ENCODE measurements at regions not wholly inside any gene's neighbourhood (a gene's known extent, or its start where the extent isn't known, plus 50 kb on each side); places are given as distances from the start of the nearest gene placed in this dataset.
A peak's percentile ranks its signal among the peaks of the same experiment; 100 is the strongest.
"Not testable (repeated sequence)": the region's sequence is repeated elsewhere in the genome, so short reads cannot be mapped to it uniquely, and the experiment has no call there.

GRCh38 chr14:37707716-37708115 is 112.3 kb downstream of the TTC6 start:
- Histone ChIP-seq H3K9me3 (no peaks in the 10 kb centered on the region), H3K36me3 (no peaks in the 10 kb centered on the region), H3K4me1 (no peaks in the 10 kb centered on the region), H3K27ac (no peak overlapping the region), H3K4me3 (no peak overlapping the region), H3K27me3 (no peaks in the 10 kb centered on the region)
- no peak for ATAC-seq (ENCODE audit: low FRiP score in 2 of 2)
- WGBS, 2 donors = 69 to 82% methylated on average over 2 of the region's 2 CpGs
- TF ChIP-seq POLR2A (IDR thresholded peaks at IDR 0.05) = no peak
- no peak for TF ChIP-seq POLR2AphosphoS5 (IDR thresholded peaks at IDR 0.05)
- no peak for TF ChIP-seq CTCF (IDR thresholded peaks at IDR 0.05)
- TF ChIP-seq EP300 (IDR thresholded peaks at IDR 0.05) = no peak
- no peak for DNase-seq

GRCh38 chr14:37708481-37708880 is 113.1 kb downstream of the TTC6 start:
- 71 to 74% methylated on average over 2 of the region's 2 CpGs for WGBS, 2 donors
- H3K4me3 ChIP-seq = no peak overlapping the region
- DNase-seq (no peak), ATAC-seq (ENCODE audit: low FRiP score in 2 of 2) (no peak)
- TF ChIP-seq EP300 (IDR thresholded peaks at IDR 0.05) (no peak), POLR2A (IDR thresholded peaks at IDR 0.05) (no peak)
- no peaks in the 10 kb centered on the region for H3K4me1 ChIP-seq
- no peaks in the 10 kb centered on the region for H3K36me3 ChIP-seq
- no peaks in the 10 kb centered on the region for H3K9me3 ChIP-seq
- H3K27me3 ChIP-seq = no peaks in the 10 kb centered on the region
- no peak overlapping the region for H3K27ac ChIP-seq

- Histone ChIP-seq H3K4me3 (no peak overlapping the region), H3K4me1 (no peaks in the 10 kb centered on the region), H3K9me3 (no peaks in the 10 kb centered on the region), H3K36me3 (no peaks in the 10 kb centered on the region), H3K27me3 (no peaks in the 10 kb centered on the region), H3K27ac (no peak overlapping the region)
- TF ChIP-seq CTCF (IDR thresholded peaks at IDR 0.05) = peak in 1 of 6 experiments; percentile 18
- no peak for TF ChIP-seq POLR2AphosphoS5 (IDR thresholded peaks at IDR 0.05)
- no peak for ATAC-seq (ENCODE audit: low FRiP score in 2 of 2)
- DNase-seq = no peak
- 55 to 73% methylated on average over 3 of the region's 3 CpGs for WGBS, 2 donors
Observed at GRCh38 chr14:37709419-37710195, 114.2 kb downstream of the TTC6 start.

GRCh38 chr14:37711356-37711830 is 116.0 kb downstream of the TTC6 start:
- no peak for TF ChIP-seq CTCF (IDR thresholded peaks at IDR 0.05)
- no peak for TF ChIP-seq EP300 (IDR thresholded peaks at IDR 0.05)
- no peak for TF ChIP-seq POLR2A (IDR thresholded peaks at IDR 0.05)
- no peak for TF ChIP-seq POLR2AphosphoS5 (IDR thresholded peaks at IDR 0.05)
- Histone ChIP-seq H3K36me3 (no peaks in the 10 kb centered on the region), H3K9me3 (no peaks in the 10 kb centered on the region), H3K4me3 (no peak overlapping the region), H3K27ac (no peak overlapping the region), H3K4me1 (no peaks in the 10 kb centered on the region), H3K27me3 (no peaks in the 10 kb centered on the region)
- no peak for DNase-seq
- ATAC-seq (ENCODE audit: low FRiP score in 2 of 2) = peak in 1 of 2 donors; percentile 46
- WGBS, 2 donors = 77 to 86% methylated on average over 1 of the region's 1 CpG

GRCh38 chr14:37711831-37712475 is 116.5 kb downstream of the TTC6 start:
- no peak for DNase-seq
- no peak for ATAC-seq (ENCODE audit: low FRiP score in 2 of 2)
- no peak overlapping the region for H3K4me3 ChIP-seq
- 80 to 88% methylated on average over 5 of the region's 5 CpGs for WGBS, 2 donors
- TF ChIP-seq CTCF (IDR thresholded peaks at IDR 0.05) = no peak
- TF ChIP-seq EP300 (IDR thresholded peaks at IDR 0.05) = no peak
- TF ChIP-seq POLR2A (IDR thresholded peaks at IDR 0.05) = no peak
- TF ChIP-seq POLR2AphosphoS5 (IDR thresholded peaks at IDR 0.05) = no peak
- H3K4me1 ChIP-seq = no peaks in the 10 kb centered on the region
- H3K27me3 ChIP-seq = no peaks in the 10 kb centered on the region
- H3K36me3 ChIP-seq = no peaks in the 10 kb centered on the region
- H3K27ac ChIP-seq = no peak overlapping the region
- no peaks in the 10 kb centered on the region for H3K9me3 ChIP-seq

- not testable (repeated sequence) for H3K27me3 ChIP-seq; H3K4me1 ChIP-seq; H3K36me3 ChIP-seq; DNase-seq; ATAC-seq (ENCODE audit: low FRiP score in 2 of 2); H3K4me3 ChIP-seq; H3K9me3 ChIP-seq; H3K27ac ChIP-seq
- WGBS, 2 donors = 89 to 92% methylated on average over 3 of the region's 3 CpGs
Observed at GRCh38 chr14:37712476-37712860, 117.0 kb downstream of the TTC6 start.

Data from upper lobe of left lung (tissue), 6 donors.